ENCODE measurements at regions not wholly inside any gene's neighbourhood (a gene's known extent, or its start where the extent isn't known, plus 50 kb on each side); places are given as distances from the start of the nearest gene placed in this dataset.

- TF ChIP-seq CTCF (IDR thresholded peaks at IDR 0.05) (no peak), POLR2A (IDR thresholded peaks at IDR 0.05) (no peak)
Measured at GRCh38 chr2:54381293-54381692, 74.8 kb upstream of the SPTBN1 start.
